Erythroblast (primary cell): ENCODE measurements at regions not wholly inside any gene's neighbourhood (a gene's known extent, or its start where the extent isn't known, plus 50 kb on each side); places are given as distances from the start of the nearest gene placed in this dataset.

ENCODE experiments used
- GATA1 ChIP-seq: IDR thresholded peaks from 2 replicates; pipeline ENCODE4 v1.6.1; 2011; ENCODE audit warnings: low read depth, mild to moderate bottlenecking, control low read depth, low read length, moderate library complexity
- POLR2A ChIP-seq: IDR thresholded peaks from 2 replicates; pipeline ENCODE4 v1.6.1; 2011; ENCODE audit warnings: mild to moderate bottlenecking, low read length

GRCh38 chr11:70026726-70027125, 51.4 kb upstream of the ANO1 start:
- no peak for TF ChIP-seq POLR2A
- no peak for TF ChIP-seq GATA1
